ENCODE measurements at regions not wholly inside any gene's neighbourhood (a gene's known extent, or its start where the extent isn't known, plus 50 kb on each side); places are given as distances from the start of the nearest gene placed in this dataset.

- peak overlapping the region; percentile 91 to 95 (median 95) for H3K27ac ChIP-seq
- no peaks in the 10 kb centered on the region for H3K9me3 ChIP-seq
- no peaks in the 10 kb centered on the region for H3K36me3 ChIP-seq
- peak; percentile 55 to 64 for DNase-seq
- WGBS, 2 donors, result 15 to 23% methylated on average over 10 to 13 of the region's 14 CpGs
- H3K4me3 ChIP-seq (replicated peaks in 1 of 3), result no peak overlapping the region
- intact Hi-C loops (cut with DNase I), result no loop called here
- no peaks in the 10 kb centered on the region for H3K27me3 ChIP-seq
- TF ChIP-seq CTCF (IDR thresholded peaks at IDR 0.05) (no peak), POLR2A (IDR thresholded peaks at IDR 0.05) (peak; percentile 10 to 38)
- peaks cover 55 to 90% of the 10 kb centered on the region in 2 donors for H3K4me1 ChIP-seq
These were observed 66.6 kb upstream of the RNU6ATAC start for GRCh38 chr9:134230942-134231325.

- DNase-seq, result peak; percentile 97
- 12 to 23% methylated on average over 6 to 12 of the region's 12 CpGs for WGBS, 2 donors
- Histone ChIP-seq H3K4me3 (replicated peaks in 1 of 3) (no peak overlapping the region), H3K27me3 (no peaks in the 10 kb centered on the region), H3K27ac (peak overlapping the region; percentile 91 to 95 (median 95)), H3K9me3 (no peaks in the 10 kb centered on the region), H3K36me3 (no peaks in the 10 kb centered on the region), H3K4me1 (peaks cover 52 to 90% of the 10 kb centered on the region in 2 donors)
- intact Hi-C loops (cut with DNase I), result no loop called here
- TF ChIP-seq POLR2A (IDR thresholded peaks at IDR 0.05) (peak in 1 of 2 donors; percentile 15), CTCF (IDR thresholded peaks at IDR 0.05) (peak in 1 of 6 experiments; percentile 7)
These were observed 67.0 kb upstream of the RNU6ATAC start for GRCh38 chr9:134231330-134231745.

GRCh38 chr9:134231767-134232166 lies 67.4 kb upstream of the RNU6ATAC start:
- peak overlapping the region; percentile 91 to 95 (median 95) for H3K27ac ChIP-seq
- DNase-seq, result no peak
- H3K36me3 ChIP-seq, result no peaks in the 10 kb centered on the region
- intact Hi-C loops (cut with DNase I), result no loop called here
- H3K4me3 ChIP-seq (replicated peaks in 1 of 3), result no peak overlapping the region
- 84 to 100% methylated on average over 1 to 2 of the region's 8 CpGs for WGBS, 2 donors
- no peaks in the 10 kb centered on the region for H3K27me3 ChIP-seq
- no peaks in the 10 kb centered on the region for H3K9me3 ChIP-seq
- peaks cover 47 to 88% of the 10 kb centered on the region in 2 donors for H3K4me1 ChIP-seq
- TF ChIP-seq POLR2A (IDR thresholded peaks at IDR 0.05) (no peak), CTCF (IDR thresholded peaks at IDR 0.05) (no peak)

- DNase-seq, result no peak
These were observed 68.7 kb upstream of the RNU6ATAC start for GRCh38 chr9:134233022-134233421.

More at GRCh38 chr9:134233022-134233421, 68.7 kb upstream of the RNU6ATAC start:
- H3K27me3 ChIP-seq, result no peaks in the 10 kb centered on the region
- WGBS, 2 donors, result 89 to 90% methylated on average over 3 to 16 of the region's 16 CpGs
- H3K36me3 ChIP-seq, result no peaks in the 10 kb centered on the region
- no peak for TF ChIP-seq CTCF (IDR thresholded peaks at IDR 0.05)
- no peak for TF ChIP-seq POLR2A (IDR thresholded peaks at IDR 0.05)
- H3K27ac ChIP-seq, result peak overlapping the region in 2 of 3 donors; percentile 95
- peaks cover 35 to 76% of the 10 kb centered on the region in 2 donors for H3K4me1 ChIP-seq
- no peaks in the 10 kb centered on the region for H3K9me3 ChIP-seq
- no peak overlapping the region for H3K4me3 ChIP-seq (replicated peaks in 1 of 3)
- intact Hi-C loops (cut with DNase I), result no loop called here

All from thyroid gland (tissue), 4 donors.